Ovary (tissue), 3 donors: ENCODE measurements at regions not wholly inside any gene's neighbourhood (a gene's known extent, or its start where the extent isn't known, plus 50 kb on each side); places are given as distances from the start of the nearest gene placed in this dataset.

Source experiments
- EP300 ChIP-seq: sonication (generic); formaldehyde crosslinking; IDR thresholded peaks from one replicate; pipeline ENCODE4 v1.6.1; 2017; ENCODE audit warnings: antibody characterized with exemption
- TF ChIP-seq, protein P1 (sequence below), 3 donors: fragments of 450-650 bp in 2 of 3; fragments of 200-600 bp in 1 of 3; IDR thresholded peaks; one replicate each; pipeline versions ENCODE4 v1.5.1 to v1.8.0; 2016 to 2022; ENCODE audit warnings: antibody characterized with exemption in 3 of 3, mild to moderate bottlenecking in 1 of 3
- donor health status: DM: no; HTN: no; CAD: no.

- TF ChIP-seq, protein P1, sequence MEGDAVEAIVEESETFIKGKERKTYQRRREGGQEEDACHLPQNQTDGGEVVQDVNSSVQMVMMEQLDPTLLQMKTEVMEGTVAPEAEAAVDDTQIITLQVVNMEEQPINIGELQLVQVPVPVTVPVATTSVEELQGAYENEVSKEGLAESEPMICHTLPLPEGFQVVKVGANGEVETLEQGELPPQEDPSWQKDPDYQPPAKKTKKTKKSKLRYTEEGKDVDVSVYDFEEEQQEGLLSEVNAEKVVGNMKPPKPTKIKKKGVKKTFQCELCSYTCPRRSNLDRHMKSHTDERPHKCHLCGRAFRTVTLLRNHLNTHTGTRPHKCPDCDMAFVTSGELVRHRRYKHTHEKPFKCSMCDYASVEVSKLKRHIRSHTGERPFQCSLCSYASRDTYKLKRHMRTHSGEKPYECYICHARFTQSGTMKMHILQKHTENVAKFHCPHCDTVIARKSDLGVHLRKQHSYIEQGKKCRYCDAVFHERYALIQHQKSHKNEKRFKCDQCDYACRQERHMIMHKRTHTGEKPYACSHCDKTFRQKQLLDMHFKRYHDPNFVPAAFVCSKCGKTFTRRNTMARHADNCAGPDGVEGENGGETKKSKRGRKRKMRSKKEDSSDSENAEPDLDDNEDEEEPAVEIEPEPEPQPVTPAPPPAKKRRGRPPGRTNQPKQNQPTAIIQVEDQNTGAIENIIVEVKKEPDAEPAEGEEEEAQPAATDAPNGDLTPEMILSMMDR (IDR thresholded peaks at IDR 0.05): no peak
- no peak for TF ChIP-seq EP300
Observed at GRCh38 chr16:24653725-24654124, 75.7 kb upstream of the TNRC6A start.
